AG04449 (cell line): ENCODE measurements at regions not wholly inside any gene's neighbourhood (a gene's known extent, or its start where the extent isn't known, plus 50 kb on each side); places are given as distances from the start of the nearest gene placed in this dataset.

Source experiments
- CTCF ChIA-PET: fragments of 350-600 bp; formaldehyde crosslinking; extraction: SDS; loops from one replicate; lab custom pipeline; 2021; ENCODE audit warnings: antibody characterized with exemption; lab: Yijun Ruan, JAX
- POLR2A ChIA-PET: fragments of 400-600, 350-600 bp; formaldehyde crosslinking; extraction: SDS; loops from one replicate; lab custom pipeline; 2020; ENCODE audit warnings: antibody characterized with exemption, inconsistent platforms; lab: Yijun Ruan, JAX
- DNase-seq: peaks from one replicate; pipeline ENCODE4 v3.0.0-alpha.2; 2010; ENCODE audit warnings: low read depth, low spot score
- H3K4me3 ChIP-seq: 2 replicates; pipeline ENCODE4 v1.5.1; 2011; ENCODE audit warnings: low read depth, mild to moderate bottlenecking, control low read depth, low read length
- TF ChIP-seq, protein P1 (sequence below): IDR thresholded peaks from one replicate; pipeline ENCODE4 v1.5.1; 2011; ENCODE audit warnings: mild to moderate bottlenecking, moderate library complexity, low read length, control low read depth, inconsistent platforms; ENCODE audit not compliant: insufficient read depth; ENCODE audit errors: missing control alignments

DNA sequence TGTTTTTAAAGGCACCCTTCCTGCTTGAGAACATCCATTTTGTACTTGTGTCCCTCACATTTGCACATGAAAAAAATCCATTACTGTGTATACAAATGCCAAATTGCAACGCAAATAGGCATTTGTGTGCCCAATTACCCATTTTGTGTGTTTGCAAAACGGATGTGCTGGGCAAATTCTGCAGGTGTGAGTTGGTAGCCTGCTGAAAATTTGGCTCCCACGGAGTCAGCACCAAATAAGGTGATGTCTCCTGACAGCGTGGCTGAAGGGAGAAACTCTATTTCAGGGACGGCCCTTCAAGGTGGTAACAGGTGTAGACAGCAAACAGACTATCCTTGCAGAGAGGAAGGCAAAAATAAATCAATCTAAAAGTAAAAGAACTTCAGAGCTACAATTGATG is 661.1 kb downstream of the BCL11A start:
- ChIA-PET CTCF (no interaction called here), POLR2A (no interaction called here)
- DNase-seq: no peak

DNA sequence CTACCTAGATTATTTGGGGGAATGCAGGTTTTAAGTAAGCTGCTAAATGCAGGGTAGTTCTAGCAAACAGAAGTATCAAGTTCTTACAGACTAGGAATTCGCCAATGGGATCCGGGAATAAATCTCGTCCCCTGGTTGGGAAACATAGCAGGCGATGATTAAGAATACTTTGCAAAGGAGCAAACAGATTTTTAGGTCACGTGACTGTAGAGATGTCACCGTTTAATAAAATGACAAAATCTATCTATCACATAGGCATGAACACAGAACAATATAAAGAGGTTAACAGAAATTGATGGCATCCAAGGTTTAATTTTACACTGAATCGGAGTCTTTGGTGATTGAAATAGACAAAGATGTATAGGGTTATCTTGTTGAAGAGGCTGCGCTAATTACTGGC is 664.1 kb downstream of the BCL11A start:
- CTCF ChIA-PET: no interaction called here
- no peak overlapping the region for H3K4me3 ChIP-seq
- POLR2A ChIA-PET: no interaction called here
- DNase-seq: no peak
- TF ChIP-seq, protein P1, sequence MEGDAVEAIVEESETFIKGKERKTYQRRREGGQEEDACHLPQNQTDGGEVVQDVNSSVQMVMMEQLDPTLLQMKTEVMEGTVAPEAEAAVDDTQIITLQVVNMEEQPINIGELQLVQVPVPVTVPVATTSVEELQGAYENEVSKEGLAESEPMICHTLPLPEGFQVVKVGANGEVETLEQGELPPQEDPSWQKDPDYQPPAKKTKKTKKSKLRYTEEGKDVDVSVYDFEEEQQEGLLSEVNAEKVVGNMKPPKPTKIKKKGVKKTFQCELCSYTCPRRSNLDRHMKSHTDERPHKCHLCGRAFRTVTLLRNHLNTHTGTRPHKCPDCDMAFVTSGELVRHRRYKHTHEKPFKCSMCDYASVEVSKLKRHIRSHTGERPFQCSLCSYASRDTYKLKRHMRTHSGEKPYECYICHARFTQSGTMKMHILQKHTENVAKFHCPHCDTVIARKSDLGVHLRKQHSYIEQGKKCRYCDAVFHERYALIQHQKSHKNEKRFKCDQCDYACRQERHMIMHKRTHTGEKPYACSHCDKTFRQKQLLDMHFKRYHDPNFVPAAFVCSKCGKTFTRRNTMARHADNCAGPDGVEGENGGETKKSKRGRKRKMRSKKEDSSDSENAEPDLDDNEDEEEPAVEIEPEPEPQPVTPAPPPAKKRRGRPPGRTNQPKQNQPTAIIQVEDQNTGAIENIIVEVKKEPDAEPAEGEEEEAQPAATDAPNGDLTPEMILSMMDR: no peak

More for the DNA sequence above, 661.1 kb downstream of the BCL11A start:
- TF ChIP-seq, protein P1: no peak
- no peak overlapping the region for H3K4me3 ChIP-seq

DNA sequence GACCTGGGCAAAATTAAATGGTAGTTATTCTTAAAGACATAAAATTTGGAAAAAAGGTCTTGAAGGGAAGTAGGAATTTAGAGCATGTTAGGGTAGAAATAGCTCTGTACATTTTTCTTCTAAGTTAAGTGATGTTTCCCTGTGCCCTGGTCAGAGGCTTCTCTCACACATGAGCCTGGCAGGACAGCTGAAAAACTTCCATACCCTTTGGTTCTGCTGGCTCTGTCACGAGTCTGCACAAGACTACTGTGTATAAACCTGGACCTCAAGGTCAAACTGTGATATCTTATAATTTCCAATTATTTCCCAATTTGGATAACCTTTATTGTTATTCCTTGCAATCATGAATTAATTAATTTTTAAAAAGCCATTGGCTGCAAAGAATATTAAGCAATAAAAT is 664.7 kb downstream of the BCL11A start:
- CTCF ChIA-PET: no interaction called here
- no peak for DNase-seq
- TF ChIP-seq, protein P1: no peak
- POLR2A ChIA-PET: no interaction called here
- no peak overlapping the region for H3K4me3 ChIP-seq

DNA sequence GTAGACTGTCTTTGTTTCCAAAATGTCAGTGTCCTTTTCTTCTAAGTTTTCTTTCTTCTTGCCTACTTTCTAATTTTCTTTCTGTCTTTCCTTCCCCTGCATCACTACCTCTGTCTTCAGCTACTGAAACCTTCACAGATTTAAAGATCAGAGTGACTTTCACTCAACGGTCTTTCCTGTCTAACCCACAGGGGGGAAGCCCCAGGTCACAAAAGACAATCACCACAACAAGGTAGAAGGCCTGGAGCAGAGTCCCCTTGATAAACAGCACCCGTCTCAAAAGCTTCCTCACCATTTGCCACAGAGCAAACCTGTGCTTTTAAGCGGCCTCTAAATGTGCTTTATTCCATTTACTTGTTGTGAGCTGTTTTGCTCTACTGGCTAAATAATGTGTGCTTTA is 665.4 kb downstream of the BCL11A start:
- ChIA-PET CTCF (no interaction called here), POLR2A (no interaction called here)
- TF ChIP-seq, protein P1: no peak
- DNase-seq: no peak
- no peak overlapping the region for H3K4me3 ChIP-seq

DNA sequence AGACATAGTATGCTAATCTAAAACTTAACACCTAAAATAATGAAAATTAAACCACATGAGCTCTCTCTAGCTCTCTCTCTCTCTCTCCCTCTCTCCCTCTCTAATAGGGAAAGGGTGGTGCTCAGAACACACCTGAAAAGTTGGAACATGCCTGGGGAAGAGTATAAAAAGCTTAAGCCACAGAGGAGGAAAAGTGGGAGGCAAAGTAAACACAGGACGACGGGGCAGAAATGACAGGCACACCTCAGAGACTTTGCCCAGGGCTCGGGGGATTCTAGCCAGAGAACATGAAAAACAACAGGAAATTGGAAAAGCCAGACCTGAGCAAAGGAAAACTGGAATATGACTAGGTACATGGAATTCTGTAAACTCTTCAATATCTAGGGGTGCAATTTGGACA is 666.1 kb downstream of the BCL11A start:
- POLR2A ChIA-PET: no interaction called here
- no peak for DNase-seq
- CTCF ChIA-PET: no interaction called here
- TF ChIP-seq, protein P1: no peak
- H3K4me3 ChIP-seq: no peak overlapping the region

DNA sequence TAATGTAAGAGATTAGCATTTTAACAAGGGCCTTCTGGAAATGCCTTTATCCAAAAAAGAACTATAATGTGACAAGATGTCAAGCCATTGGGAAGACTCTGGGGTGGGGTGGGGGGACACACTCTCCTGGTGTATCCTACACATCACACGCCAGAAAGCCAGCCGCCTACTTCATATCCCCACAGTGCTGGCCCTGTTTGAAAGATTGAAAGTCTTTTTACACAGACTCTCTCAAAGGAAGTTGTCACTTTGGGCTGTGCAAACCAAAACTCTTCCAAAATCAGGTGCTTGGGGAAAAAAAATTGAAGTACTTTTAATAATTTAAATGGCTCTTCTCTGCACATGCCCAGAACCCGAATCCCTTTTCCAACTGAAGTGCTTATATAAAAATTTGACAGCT is 666.7 kb downstream of the BCL11A start:
- no peak overlapping the region for H3K4me3 ChIP-seq
- TF ChIP-seq, protein P1: no peak
- DNase-seq: no peak
- POLR2A ChIA-PET: no interaction called here
- CTCF ChIA-PET: no interaction called here
